GM12891 (cell line): ENCODE measurements at regions not wholly inside any gene's neighbourhood (a gene's known extent, or its start where the extent isn't known, plus 50 kb on each side); places are given as distances from the start of the nearest gene placed in this dataset.

Experiments used
- PAX5 ChIP-seq: IDR thresholded peaks from 2 replicates; pipeline ENCODE4 v1.6.1; 2011; ENCODE audit warnings: low read length, moderate library complexity, mild to moderate bottlenecking; ENCODE audit not compliant: insufficient read depth, severe bottlenecking
- POLR2A ChIP-seq: IDR thresholded peaks from 2 replicates; pipeline ENCODE4 v1.6.1; 2011; ENCODE audit warnings: low read depth, low read length, control low read depth
- POLR2AphosphoS5 ChIP-seq: IDR thresholded peaks from 2 replicates; pipeline ENCODE4 v1.6.1; 2011; ENCODE audit warnings: low read depth, low read length, control low read depth
- POU2F2 ChIP-seq: IDR thresholded peaks from 2 replicates; pipeline ENCODE4 v1.6.1; 2011; ENCODE audit warnings: low read depth, mild to moderate bottlenecking, control low read depth, low read length, moderate library complexity
- SPI1 ChIP-seq: IDR thresholded peaks from 2 replicates; pipeline ENCODE4 v1.6.1; 2011; ENCODE audit warnings: low read depth, low read length, control low read depth
- TAF1 ChIP-seq: IDR thresholded peaks from 2 replicates; pipeline ENCODE4 v1.6.1; 2011; ENCODE audit warnings: low read depth, low read length, control low read depth

DNA sequence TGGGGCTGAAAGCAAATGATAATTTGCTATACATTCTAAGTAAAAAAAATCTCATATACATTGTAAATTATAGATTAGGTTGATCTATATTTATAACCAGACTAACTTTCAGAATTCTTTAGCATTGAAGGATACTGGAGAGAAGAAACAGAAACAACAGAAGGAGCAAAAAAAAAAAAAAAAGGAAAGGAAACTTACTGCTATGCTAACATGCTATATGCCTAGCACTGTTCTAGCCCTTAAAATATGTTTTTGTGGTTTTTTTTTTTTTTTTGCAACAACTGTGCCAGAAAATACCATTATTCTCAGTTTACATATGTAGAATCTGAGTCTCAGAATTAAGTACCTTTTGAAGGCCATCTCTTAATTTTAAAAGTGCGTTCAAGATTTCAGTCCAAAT lies 204.9 kb upstream of the MC4R start:
- TF ChIP-seq POLR2AphosphoS5 (no peak), TAF1 (no peak), POLR2A (no peak), POU2F2 (no peak), SPI1 (no peak), PAX5 (no peak)
